Natural killer cell (primary cell): ENCODE measurements at regions not wholly inside any gene's neighbourhood (a gene's known extent, or its start where the extent isn't known, plus 50 kb on each side); places are given as distances from the start of the nearest gene placed in this dataset.

ENCODE experiments used
- ATAC-seq, 3 donors: fragments of 150-1000 bp in 2 of 3; fragments of 200-7000 bp in 1 of 3; cut with Tn5 transposase; 1 replicate in 1 of 3; 2 replicates in 2 of 3; pipeline ENCODE4 v1.10.0; 2021; ENCODE audit warnings: mild to moderate bottlenecking in 2 of 3, moderate library complexity in 2 of 3
- DNase-seq, 2 donors: peaks; one replicate each; pipeline versions ENCODE4 v3.0.0 to v3.0.0-alpha.2; 2013 to 2021; ENCODE audit warnings: mixed read lengths in 1 of 2
- H3K27ac ChIP-seq: one replicate; pipeline ENCODE4 v1.5.1; 2013; ENCODE audit warnings: mild to moderate bottlenecking, low read length
- H3K27me3 ChIP-seq: one replicate; pipeline ENCODE4 v1.6.1; 2013; ENCODE audit warnings: low read length; ENCODE audit not compliant: control insufficient read depth, insufficient read depth
- H3K36me3 ChIP-seq: one replicate; pipeline ENCODE4 v1.6.1; 2013; ENCODE audit warnings: low read length; ENCODE audit not compliant: control insufficient read depth, insufficient read depth
- H3K4me1 ChIP-seq: one replicate; pipeline ENCODE4 v1.6.1; 2013; ENCODE audit warnings: low read length; ENCODE audit not compliant: control insufficient read depth, insufficient read depth
- H3K4me3 ChIP-seq: one replicate; pipeline ENCODE4 v1.5.1; 2013; ENCODE audit warnings: low read length
- H3K9me3 ChIP-seq: one replicate; pipeline ENCODE4 v1.6.1; 2013; ENCODE audit warnings: low read length; ENCODE audit not compliant: control insufficient read depth, insufficient read depth
- H3K27ac Mint-ChIP-seq, 2 donors: one replicate each; pipeline ENCODE4 v1.8.0; 2022; ENCODE audit warnings: mild to moderate bottlenecking in 2 of 2, mixed read lengths in 2 of 2, moderate library complexity in 1 of 2
- H3K27me3 Mint-ChIP-seq, 2 donors: one replicate each; pipeline ENCODE4 v1.8.0; 2022; ENCODE audit warnings: low read depth in 2 of 2, mixed read lengths in 2 of 2
- H3K36me3 Mint-ChIP-seq: one replicate; pipeline ENCODE4 v1.8.0; 2022; ENCODE audit warnings: mixed read lengths
- H3K4me1 Mint-ChIP-seq, 2 donors: one replicate each; pipeline ENCODE4 v1.8.0; 2022; ENCODE audit warnings: mixed read lengths in 2 of 2
- H3K4me3 Mint-ChIP-seq: one replicate; pipeline ENCODE4 v1.8.0; 2022; ENCODE audit warnings: mild to moderate bottlenecking, moderate library complexity, mixed read lengths
- H3K9me3 Mint-ChIP-seq, 2 donors: one replicate each; pipeline ENCODE4 v1.8.0; 2022; ENCODE audit warnings: mixed read lengths in 2 of 2
- WGBS: methylation state at CpG from one replicate; pipeline ENCODE4 v1.1.7; 2013; ENCODE audit warnings: missing lambda C conversion rate; ENCODE audit not compliant: insufficient coverage; 5-methylcytosine and 5-hydroxymethylcytosine counted together
- intact Hi-C: fragments of 100-400 bp; cut with micrococcal nuclease; formaldehyde crosslinking; loops from one replicate; pipeline ENCODE4 v1.14.2; 2022
- TF ChIP-seq, protein P1 (sequence below): fragments of 200-600 bp; IDR thresholded peaks from one replicate; pipeline ENCODE4 v1.8.0; 2022; ENCODE audit warnings: antibody characterized with exemption

- no peaks in the 10 kb centered on the region for H3K4me1 ChIP-seq
- no peaks in the 10 kb centered on the region for H3K27me3 ChIP-seq
- intact Hi-C loops = no loop called here
- no peaks in the 10 kb centered on the region for H3K9me3 ChIP-seq
- 49% methylated on average over 3 of the region's 3 CpGs for WGBS
- H3K36me3 ChIP-seq = no peaks in the 10 kb centered on the region
- H3K4me1 Mint-ChIP-seq = no peaks in the 10 kb centered on the region
- H3K4me3 ChIP-seq = no peak overlapping the region
- no peak for ATAC-seq
- DNase-seq = no peak
- TF ChIP-seq, protein P1, sequence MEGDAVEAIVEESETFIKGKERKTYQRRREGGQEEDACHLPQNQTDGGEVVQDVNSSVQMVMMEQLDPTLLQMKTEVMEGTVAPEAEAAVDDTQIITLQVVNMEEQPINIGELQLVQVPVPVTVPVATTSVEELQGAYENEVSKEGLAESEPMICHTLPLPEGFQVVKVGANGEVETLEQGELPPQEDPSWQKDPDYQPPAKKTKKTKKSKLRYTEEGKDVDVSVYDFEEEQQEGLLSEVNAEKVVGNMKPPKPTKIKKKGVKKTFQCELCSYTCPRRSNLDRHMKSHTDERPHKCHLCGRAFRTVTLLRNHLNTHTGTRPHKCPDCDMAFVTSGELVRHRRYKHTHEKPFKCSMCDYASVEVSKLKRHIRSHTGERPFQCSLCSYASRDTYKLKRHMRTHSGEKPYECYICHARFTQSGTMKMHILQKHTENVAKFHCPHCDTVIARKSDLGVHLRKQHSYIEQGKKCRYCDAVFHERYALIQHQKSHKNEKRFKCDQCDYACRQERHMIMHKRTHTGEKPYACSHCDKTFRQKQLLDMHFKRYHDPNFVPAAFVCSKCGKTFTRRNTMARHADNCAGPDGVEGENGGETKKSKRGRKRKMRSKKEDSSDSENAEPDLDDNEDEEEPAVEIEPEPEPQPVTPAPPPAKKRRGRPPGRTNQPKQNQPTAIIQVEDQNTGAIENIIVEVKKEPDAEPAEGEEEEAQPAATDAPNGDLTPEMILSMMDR = no peak
- no peaks in the 10 kb centered on the region for H3K36me3 Mint-ChIP-seq
- H3K27me3 Mint-ChIP-seq = peaks cover under 1 to 2% of the 10 kb centered on the region in 2 donors
- H3K27ac Mint-ChIP-seq = no peak overlapping the region
- H3K9me3 Mint-ChIP-seq = peaks cover 0 to 4% of the 10 kb centered on the region in 2 donors
- H3K27ac ChIP-seq = no peak overlapping the region
- H3K4me3 Mint-ChIP-seq = no peak overlapping the region
These were observed 280.9 kb upstream of the RAB6C start for GRCh38 chr2:129698593-129698992.

DNA sequence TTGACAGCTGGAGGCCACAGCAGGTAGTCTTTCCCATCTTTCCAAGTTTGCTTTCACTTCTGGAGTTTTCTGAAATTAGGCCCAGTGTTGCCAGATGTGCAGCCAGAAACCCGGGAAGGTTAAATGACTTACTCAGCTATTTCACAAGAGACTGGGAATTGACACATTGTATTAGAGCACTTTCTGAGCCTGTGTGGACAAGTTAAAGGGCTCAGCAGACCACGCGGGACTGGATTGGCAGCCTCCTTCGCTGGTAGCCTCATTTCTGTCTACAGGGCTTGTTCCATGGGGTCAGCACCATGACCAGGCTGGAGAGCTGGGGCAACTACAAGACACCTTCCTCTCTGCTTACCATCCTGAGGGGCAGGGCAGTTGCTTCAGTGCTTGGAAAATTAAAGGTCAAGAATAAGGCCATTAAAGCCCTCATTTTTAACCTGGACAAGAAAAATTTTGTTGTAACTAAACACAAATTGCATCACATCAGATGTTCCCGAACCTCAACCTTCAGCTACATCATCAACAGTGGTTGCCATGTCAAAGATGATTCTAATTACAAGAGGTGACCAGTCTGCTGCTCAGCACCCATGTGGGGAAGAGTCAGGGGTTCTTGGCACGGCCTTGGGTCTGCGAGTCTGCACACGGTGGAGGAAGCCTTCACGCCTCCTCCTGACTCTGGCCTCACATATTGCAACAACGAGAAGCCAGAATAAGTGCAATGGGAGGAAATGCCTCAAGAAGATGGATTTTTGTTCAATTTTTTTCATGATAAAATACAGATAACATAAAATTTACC lies 279.5 kb upstream of the RAB6C start:
- Histone ChIP-seq H3K9me3 (no peaks in the 10 kb centered on the region), H3K27me3 (no peaks in the 10 kb centered on the region), H3K36me3 (no peaks in the 10 kb centered on the region), H3K4me3 (no peak overlapping the region), H3K4me1 (no peaks in the 10 kb centered on the region), H3K27ac (no peak overlapping the region)
- WGBS = 75% methylated on average over 8 of the region's 10 CpGs
- Mint-ChIP-seq H3K27me3 (peaks cover 8 to 10% of the 10 kb centered on the region in 2 donors), H3K4me1 (no peaks in the 10 kb centered on the region), H3K36me3 (no peaks in the 10 kb centered on the region), H3K4me3 (no peak overlapping the region), H3K9me3 (peaks cover 0 to 4% of the 10 kb centered on the region in 2 donors), H3K27ac (no peak overlapping the region)
- intact Hi-C loops = no loop called here
- ATAC-seq (no peak), DNase-seq (no peak)
- TF ChIP-seq, protein P1 = no peak

- Mint-ChIP-seq H3K9me3 (peaks cover 0 to 4% of the 10 kb centered on the region in 2 donors), H3K4me1 (no peaks in the 10 kb centered on the region), H3K4me3 (no peak overlapping the region), H3K27me3 (peaks cover 9 to 10% of the 10 kb centered on the region in 2 donors), H3K27ac (no peak overlapping the region), H3K36me3 (no peaks in the 10 kb centered on the region)
- no peaks in the 10 kb centered on the region for H3K4me1 ChIP-seq
- WGBS = 69% methylated on average over 4 of the region's 4 CpGs
- no peaks in the 10 kb centered on the region for H3K9me3 ChIP-seq
- DNase-seq (no peak), ATAC-seq (no peak)
- TF ChIP-seq, protein P1 = no peak
- intact Hi-C loops = no loop called here
- no peak overlapping the region for H3K4me3 ChIP-seq
- no peaks in the 10 kb centered on the region for H3K27me3 ChIP-seq
- H3K36me3 ChIP-seq = no peaks in the 10 kb centered on the region
- H3K27ac ChIP-seq = no peak overlapping the region
These were observed 276.9 kb upstream of the RAB6C start for GRCh38 chr2:129702416-129703176.
